NOMO-1 (cell line): ENCODE measurements at regions not wholly inside any gene's neighbourhood (a gene's known extent, or its start where the extent isn't known, plus 50 kb on each side); places are given as distances from the start of the nearest gene placed in this dataset.
"Not testable (repeated sequence)": the region's sequence is repeated elsewhere in the genome, so short reads cannot be mapped to it uniquely, and the experiment has no call there.

Source experiments
- DNase-seq, 2 experiments: peaks; one replicate each; lab custom pipeline; 2025; ENCODE audit not compliant: unreplicated experiment in 2 of 2; lab: John Stamatoyannopoulos, UW

DNA sequence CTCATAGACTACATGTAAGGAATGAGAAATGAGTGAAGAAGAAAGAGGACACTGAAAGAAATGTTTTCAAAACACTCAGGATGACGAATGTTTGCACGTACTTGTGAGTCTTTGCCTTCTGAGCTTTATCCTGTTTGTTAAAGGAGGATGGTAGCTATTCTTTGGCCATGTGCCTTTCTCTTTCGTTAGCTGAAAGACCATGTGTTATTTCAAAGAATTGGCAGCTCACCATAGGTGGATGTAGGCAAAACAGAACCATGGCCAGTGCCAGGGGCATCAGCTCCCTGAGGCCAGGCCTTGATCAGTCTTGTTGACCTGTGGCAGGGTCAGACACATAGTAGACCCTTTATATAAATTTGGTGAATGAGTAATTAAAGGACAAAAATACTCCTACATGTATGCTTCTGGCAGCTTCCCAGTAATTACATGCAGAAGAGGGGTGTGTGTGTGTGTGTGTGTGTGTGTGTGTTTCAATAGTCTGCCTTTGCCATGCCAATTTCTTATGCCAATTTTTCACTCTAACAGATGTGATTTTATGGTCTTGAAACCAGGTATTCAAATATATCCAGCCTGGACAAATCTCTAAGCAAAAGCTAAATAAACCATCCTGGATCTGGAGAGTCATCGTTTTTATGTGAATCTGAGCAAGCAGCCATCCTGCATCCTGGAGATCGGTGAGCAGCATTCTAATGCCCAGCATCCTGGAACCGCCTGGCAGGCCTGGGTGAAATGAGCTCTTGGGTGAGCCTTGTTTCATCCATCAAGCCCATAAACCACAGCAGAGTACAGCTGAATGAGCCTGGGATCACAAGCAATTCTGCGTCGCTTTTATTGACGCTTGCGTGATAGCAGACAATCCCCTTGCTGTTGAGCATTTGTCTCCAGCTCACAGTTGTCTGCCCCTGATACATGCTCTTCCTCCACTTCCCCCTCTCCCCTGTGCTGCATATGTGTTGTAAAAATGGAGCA is 475.4 kb downstream of the MED10 start:
- no peak for DNase-seq

DNA sequence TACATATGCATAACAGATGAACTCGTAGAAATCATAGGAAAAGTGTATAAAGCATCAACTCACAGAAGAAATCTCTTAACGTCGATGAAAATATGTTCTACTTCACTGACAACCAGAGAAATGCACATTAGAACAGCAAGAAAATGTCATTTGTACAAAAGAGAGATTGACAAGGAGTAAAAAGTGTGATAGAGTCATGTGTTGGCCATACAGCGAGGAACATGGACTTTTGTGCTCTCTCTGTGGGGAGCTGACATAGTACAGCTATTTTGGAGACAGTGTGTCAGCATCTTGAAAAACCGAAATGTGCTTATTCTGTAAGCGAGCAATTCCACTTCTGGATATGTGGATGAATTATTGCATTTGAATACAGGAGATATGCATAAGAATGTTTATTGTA is 477.9 kb downstream of the ICE1 start:
- DNase-seq = no peak

DNA sequence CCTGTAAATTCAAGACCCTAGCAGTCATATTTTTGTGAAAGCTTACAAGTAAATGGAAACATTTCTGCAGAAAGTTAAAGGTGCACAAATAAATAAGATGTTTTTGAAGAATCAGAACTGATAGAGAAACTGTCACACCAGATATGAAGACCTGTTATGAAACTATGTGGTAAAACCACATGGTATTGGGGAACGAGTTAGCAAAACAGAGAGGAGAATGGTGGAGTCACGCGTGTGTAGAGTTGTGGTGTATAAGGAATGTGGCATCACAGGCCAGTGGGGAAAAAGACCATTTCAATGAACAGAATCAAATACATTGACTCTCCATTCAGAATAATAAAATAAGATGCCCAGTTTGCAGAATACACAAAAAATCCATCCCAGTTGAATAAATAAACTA is 477.2 kb downstream of the ICE1 start:
- DNase-seq = no peak

DNA sequence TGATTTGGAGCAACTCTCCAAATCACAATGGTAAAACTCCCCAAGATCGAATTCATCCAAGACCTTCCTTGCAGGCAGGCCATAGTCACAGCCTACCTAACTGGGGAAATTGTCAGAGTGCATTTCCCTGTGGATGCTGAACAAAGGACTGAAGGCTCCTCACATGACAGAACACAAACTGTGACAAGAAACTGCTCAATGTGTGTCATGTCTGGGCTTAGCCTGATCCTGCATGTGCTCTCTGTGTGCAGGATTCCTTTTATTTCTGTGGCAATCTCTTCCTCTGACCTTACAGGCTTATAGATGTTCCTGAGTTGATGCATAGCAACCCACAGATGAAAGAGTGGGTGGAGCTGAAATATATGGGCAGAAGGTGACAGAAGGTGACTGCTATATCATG is 465.8 kb downstream of the ICE1 start:
- DNase-seq = no peak

DNA sequence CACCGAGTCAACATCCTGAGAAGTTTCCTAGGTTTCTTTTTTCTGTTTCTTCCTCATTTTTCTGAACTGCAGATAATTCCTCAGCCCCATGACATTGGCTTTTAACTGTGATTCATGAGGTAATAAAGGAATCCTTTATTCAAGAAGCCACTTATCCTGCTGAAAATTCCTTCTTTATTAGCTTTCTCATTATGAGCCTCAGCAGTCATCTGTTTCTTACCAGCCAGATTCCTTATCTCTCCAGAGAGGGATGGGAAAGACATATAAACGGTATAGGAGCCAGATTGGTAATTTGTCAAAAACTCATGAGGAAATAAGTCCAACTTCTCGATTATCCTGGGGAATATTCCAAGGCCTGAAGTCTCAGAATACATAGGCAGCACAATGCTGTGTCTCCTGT is 465.4 kb downstream of the ICE1 start:
- no peak for DNase-seq

DNA sequence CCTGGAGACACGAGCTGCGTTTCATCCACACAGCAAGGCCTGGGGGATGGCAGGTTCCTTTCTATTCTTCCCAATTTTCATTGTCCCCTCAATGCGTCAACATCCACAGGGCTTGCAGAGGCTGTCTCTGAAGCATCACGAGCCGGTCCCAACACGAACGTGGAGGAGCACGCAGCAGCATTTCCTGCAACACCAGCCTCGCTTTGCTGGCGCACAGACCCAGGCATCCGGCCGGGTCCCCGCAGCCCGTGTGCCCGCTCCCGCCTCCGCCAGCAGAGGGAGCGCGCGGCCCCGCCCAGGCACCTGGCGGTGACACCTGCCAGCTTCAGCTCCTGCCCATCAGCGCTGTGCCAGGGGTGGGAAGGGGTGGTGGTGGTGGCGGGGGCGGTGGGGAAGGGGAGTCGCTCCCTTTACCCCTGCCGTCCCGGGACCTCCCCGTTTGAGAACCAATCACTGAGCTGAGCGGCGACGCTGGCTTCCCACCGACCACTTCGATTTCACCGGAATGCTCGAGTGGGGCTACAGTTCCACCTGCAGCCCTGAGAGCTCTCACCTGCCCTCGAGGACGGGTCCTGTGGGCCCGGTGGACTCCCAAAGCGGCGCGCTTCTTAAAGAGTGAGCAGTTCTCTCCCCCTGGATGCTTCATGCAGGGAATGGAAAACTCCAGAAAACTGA is 464.5 kb downstream of the ICE1 start:
- DNase-seq = no peak

DNA sequence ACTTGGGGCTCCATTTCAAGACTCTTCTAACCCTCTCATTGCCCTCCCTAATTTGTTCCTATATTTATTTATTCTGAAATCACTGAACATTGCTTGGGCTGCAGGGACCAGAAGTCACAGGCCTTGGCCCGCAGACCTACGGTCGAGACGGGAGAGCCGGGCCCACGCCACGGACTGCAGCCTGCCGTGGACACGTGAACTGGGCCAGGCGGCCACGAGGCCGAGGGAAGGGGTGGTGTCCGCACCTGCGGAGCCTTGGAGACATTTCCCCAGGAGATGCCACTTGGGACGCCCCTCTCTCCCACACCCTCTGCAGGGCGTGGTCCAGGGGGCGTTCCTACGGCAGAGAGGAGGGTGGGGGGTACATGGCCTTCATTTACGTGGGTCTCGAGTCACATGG is 463.9 kb downstream of the ICE1 start:
- no peak for DNase-seq

DNA sequence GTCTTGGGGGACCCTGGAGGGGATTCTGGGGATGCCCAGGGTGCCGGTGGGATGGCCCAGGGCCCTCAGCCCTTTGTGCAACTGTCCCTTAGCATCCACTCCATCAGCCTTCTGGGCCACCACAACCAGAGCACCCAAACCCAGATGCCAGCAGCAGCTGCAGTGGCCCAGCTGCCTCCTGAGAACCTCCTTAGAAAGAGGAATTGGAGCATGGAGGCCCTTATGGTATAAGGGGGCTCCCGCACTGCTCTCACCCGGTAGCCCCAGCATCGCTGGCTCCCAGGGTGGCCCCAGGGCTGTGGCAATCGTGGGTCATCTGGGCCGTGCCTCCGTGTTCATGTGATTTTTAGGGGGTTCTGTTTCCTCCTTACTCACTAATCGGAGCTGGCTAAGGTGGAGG is 463.3 kb downstream of the ICE1 start:
- DNase-seq = no peak

DNA sequence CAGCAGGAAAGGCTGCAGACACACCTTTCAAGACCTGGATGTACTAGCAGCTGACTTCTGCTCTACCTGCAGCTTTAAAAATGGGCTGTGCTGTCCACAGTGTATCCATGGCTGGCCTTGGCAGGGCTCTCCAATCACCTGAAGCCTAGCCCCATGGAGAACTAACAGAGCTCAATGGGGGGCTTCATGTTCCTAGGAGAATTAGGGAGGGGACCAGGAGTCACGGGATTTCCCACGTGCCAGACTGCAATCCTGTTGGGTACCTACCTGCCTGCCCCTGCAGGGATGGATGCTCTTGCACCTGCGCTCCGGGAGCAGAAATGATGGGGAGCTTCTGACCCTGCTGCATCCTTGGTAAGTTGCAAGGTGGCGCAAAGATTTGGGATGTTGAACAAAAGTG is 462.1 kb downstream of the ICE1 start:
- no peak for DNase-seq

DNA sequence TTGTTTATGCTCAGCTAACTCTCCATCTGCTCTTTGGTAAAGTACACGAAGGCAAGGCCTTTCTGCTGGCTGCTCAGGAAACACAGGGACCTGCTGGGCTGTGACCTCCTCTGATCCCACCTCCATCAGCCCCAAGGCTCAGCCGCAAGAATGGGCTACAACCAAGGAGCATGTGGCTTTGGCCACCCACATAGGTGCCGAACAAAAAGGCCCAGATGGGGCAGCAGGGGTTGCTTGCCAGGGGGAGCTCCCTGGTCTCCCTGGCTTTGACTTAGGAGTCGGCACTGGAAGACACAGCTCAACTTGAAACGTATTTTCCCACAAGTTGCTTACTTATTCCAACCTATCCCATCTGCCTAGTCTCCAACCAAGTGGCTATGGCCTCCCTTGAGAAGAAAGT is 461.1 kb downstream of the ICE1 start:
- DNase-seq = no peak

DNA sequence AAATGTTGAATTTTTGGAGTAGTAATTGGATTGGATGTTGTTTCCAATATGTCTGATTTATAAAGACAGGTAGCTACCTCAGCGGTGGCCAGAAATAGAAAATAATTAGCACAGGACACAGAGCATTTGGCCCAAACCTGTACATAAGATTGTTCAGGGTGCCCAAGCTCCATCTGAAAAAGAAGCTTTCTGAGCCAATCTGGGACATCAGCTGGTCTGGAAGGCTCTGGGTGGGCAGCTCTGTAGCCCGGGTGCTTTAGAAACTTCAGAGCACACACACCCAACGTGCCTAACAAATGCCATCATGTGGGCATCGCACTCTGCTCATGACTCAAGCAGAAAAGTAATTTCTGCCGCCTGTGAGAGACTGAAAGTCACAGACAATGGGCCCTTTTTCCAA is 460.7 kb downstream of the ICE1 start:
- DNase-seq = no peak

DNA sequence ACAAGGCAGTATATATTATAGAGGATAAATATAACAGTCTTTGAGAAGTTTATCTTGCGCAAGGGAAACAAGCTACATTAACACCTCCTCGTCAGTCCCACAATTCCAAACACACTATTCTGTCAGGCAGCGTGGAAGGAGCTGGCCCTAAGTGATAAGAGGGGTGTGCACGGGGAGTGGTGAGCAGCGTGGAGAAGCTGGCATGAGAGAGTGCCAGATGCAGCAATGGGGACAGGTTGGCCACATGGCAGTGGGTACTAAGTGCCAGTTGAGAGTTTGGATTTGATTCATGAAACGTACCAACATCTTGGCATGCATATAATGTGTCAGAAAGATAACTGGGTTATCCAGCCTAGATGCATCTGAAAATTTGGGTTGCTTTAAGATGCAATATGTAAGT is 460.2 kb downstream of the ICE1 start:
- no peak for DNase-seq

DNA sequence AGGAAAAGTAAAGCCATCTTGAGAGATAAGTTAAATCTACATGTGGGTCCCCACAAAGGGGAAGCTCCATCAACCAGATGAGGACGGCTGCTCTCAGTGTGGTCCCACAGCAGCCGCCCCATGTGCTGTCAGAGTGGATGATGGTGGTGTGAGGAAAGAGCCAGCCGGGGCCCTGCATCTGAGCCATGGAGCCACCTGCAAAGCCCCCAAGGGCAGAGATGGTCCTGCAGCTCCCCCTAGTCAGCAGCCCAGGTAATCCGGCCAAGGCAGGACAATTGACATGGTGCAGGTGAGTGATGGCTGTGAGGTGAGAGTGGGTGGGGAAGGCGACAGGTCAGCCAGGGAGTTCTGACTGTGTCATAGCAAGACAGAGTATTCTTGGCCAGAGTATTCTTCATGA is 458.8 kb downstream of the ICE1 start:
- no peak for DNase-seq

DNA sequence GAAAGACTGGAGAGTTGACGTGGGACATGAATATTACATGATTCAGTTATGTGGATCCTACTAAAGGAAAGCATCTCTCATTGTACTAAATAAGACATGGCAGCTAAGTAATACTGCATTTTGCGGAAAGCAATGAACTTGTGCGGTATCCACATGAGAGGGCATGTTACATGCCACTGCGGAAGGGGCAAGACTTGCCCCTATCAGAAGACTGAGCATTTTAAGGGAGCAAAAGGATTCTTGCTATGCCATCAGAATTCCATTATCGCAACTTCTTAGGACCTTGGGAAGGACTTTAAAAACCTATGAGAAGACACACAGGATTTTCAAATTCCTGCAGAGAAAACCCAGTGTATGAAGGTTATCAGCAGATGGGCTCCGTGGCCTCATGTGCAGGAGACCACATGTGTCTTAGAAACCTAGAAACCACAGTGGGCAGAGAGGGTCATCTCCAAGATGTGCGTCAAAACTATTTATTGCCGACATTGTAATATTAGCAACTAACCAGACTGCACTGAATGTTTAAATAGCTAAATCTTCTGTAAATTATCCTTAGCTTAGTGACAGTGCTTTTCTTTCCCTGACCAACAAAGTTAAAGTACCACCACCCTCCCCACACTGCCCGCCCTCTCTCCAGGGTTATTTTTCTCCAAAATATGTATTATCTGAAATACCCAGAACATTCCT is 457.7 kb downstream of the ICE1 start:
- DNase-seq = no peak

DNA sequence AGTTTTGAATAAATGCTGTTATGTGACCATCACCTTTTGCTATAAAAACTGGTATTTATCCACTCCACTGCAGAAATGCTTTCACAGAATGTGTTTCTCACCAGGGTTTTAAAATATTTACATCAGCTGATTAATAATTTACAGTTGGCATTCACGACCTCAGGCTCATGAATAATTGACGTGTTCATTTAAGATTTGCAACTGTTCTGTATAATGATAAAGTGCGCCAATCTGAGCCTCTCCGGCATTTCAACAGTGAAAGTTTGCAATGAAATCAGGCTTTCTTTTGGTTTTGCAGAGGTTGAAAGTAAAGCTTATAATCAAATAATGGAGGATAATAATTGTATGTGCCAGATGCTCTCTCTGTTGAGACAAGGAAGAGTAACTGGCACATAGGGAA is 434.9 kb downstream of the ICE1 start:
- no peak for DNase-seq

DNA sequence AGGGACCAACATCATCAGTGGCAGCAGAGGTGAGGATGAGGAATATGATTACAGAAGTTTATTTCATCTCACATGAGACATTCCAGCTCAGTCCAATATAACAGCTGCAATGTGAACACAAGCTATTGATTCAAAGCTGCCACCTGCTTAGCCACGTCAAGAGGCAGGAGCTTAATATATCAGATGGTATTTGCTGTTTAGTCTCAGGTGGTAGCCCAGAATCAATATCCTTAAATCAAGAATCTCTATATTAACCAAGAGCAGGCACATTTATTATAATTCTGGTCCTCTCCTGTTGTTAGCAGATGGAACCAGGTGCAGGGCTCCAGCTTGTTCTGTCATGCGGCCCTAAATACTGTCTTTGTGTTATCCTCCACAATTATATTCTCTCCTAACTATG is 431.6 kb downstream of the ICE1 start:
- DNase-seq = no peak

DNA sequence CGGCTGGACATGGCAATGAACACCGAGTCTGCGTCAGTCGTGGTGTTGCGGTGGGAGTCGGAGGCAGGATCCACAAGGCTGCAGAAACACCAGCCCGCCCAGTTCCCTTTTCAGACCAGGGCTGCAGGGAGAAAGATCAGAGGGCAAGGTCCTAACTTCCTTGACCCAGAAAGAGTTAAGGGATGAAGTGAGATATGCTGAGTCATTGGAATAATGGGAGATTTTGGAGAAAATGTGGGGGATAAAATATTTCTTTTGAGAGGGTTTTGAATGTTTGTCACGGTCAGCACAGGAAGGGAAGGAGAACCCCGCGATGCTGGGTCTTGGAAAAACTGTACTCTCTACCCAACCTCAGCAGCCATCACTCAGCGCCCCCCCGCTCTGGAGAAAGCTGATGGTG is 416.0 kb downstream of the ICE1 start:
- no peak for DNase-seq

DNA sequence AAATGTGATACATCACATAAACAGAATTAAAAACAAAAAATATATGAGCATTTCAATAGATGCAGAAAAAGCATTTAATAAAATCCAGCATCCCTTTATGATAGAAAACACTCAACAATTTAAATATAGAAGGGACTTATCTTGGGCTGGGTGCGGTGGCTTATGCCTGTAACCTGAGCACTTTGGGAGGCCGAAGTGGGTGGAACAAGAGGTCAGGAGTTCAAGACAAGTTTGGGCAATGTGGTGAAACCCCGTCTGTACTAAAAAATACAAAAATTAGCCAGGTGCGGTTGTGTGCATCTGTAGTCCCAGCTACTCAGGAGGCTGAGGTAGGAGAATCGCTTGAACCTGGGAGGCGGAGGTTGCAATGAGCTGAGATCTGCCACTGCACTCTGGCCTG is 409.1 kb downstream of the ICE1 start:
- not testable (repeated sequence) for DNase-seq

DNA sequence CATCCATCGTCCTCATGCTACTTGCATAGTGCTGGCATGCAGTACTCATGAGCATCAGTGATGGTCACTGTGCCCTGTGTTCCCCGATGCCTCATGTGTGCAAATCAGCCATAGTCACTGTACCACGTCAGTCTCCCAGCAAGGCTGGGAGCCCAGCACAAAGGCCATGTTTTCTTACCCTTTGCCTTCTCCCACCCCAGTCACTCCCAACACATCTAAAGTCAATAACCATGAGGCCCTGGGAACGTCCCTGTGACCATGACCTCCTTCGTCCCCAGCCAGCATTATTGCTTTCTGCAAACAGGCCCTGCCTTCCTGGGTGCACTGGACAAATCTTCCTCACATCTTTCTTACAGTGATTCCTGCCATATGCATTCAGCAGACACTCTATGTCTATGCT is 406.1 kb downstream of the ICE1 start:
- DNase-seq = no peak

DNA sequence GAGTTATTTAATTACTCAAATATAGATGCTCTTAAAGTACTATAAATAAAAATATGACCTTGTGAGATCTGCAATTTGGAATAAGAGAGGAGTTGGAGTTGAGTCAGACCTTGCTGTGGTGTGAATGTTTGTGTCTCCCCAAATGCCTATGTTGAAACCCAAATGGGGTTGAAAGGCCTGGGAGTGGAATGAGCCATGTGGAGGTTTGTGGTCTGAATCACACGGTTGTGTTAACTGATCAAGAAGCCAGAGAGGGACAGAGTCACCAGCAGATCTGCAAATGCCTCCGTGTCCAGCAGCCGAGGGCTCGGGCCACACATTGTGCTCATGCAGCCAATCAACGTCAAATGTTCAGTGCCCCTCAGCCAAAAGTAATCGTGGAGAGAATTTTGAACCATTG is 404.4 kb downstream of the ICE1 start:
- DNase-seq = no peak

DNA sequence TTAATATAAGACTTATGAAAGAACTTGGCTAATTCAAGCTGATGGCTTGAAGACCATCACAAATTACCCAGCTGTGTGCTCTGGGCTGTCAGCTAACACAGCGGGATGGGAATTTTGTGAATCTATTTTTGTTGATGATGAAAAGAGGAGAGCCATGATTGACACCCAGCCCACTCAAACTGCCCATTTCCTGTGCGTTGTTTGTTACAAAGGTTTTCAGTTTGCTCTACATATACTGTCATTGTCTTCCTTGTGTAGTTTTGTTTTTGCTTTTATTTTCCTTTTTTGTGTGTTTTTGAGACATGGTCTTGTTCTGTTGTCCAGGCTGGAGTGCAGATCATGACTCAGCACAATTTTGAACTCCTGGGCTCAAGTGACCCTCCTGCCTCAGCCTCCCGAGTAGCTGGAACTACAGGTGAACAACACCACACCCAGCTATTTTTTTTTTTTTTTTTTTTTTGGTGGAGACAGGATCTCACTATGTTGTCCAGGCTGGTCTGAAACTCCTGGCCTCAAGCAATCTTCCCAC is 400.3 kb downstream of the ICE1 start:
- no peak for DNase-seq
